Pancreas (tissue), 10 donors: ENCODE measurements at regions not wholly inside any gene's neighbourhood (a gene's known extent, or its start where the extent isn't known, plus 50 kb on each side); places are given as distances from the start of the nearest gene placed in this dataset.
"Not testable (repeated sequence)": the region's sequence is repeated elsewhere in the genome, so short reads cannot be mapped to it uniquely, and the experiment has no call there.

Source experiments
- ATAC-seq, 4 donors: fragments of 200-7000 bp; cut with Tn5 transposase; one replicate each; pipeline versions ENCODE4 v1.8.0 to v1.9.1; 2020; ENCODE audit warnings: mild to moderate bottlenecking in 4 of 4, moderate library complexity in 4 of 4
- DNase-seq, 6 donors: peaks; one replicate each; pipeline ENCODE4 v3.0.0-alpha.2; 2020
- FAIRE-seq: peaks from 2 replicates; lab custom pipeline; 2012; peaks lifted over from hg19 to GRCh38; lab: Jason Lieb, UNC
- H3K27ac ChIP-seq, 4 donors: fragments of 200-600 bp; sonication (generic); 1 replicate in 3 of 4; 2 replicates in 1 of 4; pipeline versions ENCODE4 v1.5.0 to v1.8.0; 2020
- H3K27me3 ChIP-seq, 4 donors: fragments of 200-600 bp; one replicate each; pipeline ENCODE4 v1.8.0; 2021
- H3K36me3 ChIP-seq, 3 donors: fragments of 200-600 bp; sonication (generic) in 1 of 3; one replicate each; pipeline versions ENCODE4 v1.5.0 to v1.8.0; 2020 to 2021
- H3K4me1 ChIP-seq, 3 donors: fragments of 200-600 bp; one replicate each; pipeline ENCODE4 v1.8.0; 2021
- H3K4me3 ChIP-seq, 4 donors: fragments of 200-600 bp; sonication (generic) in 2 of 4; one replicate each; pipeline versions ENCODE4 v1.5.0 to v1.8.0; 2020 to 2021
- H3K9me3 ChIP-seq, 4 donors: fragments of 200-600 bp; one replicate each; pipeline ENCODE4 v1.8.0; 2021
- WGBS, 2 donors: extraction: QIAGEN DNeasy Blood & Tissue Kit; methylation state at CpG; one replicate each; pipeline ENCODE4 v1.1.7; 2013; 5-methylcytosine and 5-hydroxymethylcytosine counted together
- intact Hi-C, 3 donors: fragments of 100-400 bp; cut with DNase I; formaldehyde crosslinking; loops; one replicate each; pipeline versions ENCODE4 v1.11.1 to v1.14.2; 2022
- TF ChIP-seq, protein P1 (sequence below), 4 donors: fragments of 200-600 bp; sonication (generic) in 3 of 4; IDR thresholded peaks; one replicate each; pipeline versions ENCODE4 v1.5.0 to v1.8.0; 2021; ENCODE audit warnings: antibody characterized with exemption in 4 of 4
- donor health status: healthy with polysubstance abuse.
- donor health status: DM: no; HTN: no; CAD: no; lungs with moderate emphysema.
- donor health status: DM: no; HTN: no; CAD: no.
- donor health status: control.
- donor health status: control.
- donor health status: Bipolar disorder and iron deficiency.
- donor health status: DM: yes; HTN: yes; CAD: no.
- donor health status: DM: no; HTN: no; CAD: no.
- donor health status: DM: no; HTN: no; CAD: no.
- donor health status: DM: yes; HTN: yes; CAD: no.

- Histone ChIP-seq H3K27me3 (no peaks in the 10 kb centered on the region), H3K36me3 (no peaks in the 10 kb centered on the region), H3K4me1 (no peaks in the 10 kb centered on the region), H3K27ac (no peak overlapping the region), H3K4me3 (no peak overlapping the region), H3K9me3 (no peaks in the 10 kb centered on the region)
- ATAC-seq = no peak
- FAIRE-seq = no peak
- WGBS, 2 donors = 59 to 60% methylated on average over 2 of the region's 2 CpGs
- DNase-seq = no peak
- TF ChIP-seq, protein P1, sequence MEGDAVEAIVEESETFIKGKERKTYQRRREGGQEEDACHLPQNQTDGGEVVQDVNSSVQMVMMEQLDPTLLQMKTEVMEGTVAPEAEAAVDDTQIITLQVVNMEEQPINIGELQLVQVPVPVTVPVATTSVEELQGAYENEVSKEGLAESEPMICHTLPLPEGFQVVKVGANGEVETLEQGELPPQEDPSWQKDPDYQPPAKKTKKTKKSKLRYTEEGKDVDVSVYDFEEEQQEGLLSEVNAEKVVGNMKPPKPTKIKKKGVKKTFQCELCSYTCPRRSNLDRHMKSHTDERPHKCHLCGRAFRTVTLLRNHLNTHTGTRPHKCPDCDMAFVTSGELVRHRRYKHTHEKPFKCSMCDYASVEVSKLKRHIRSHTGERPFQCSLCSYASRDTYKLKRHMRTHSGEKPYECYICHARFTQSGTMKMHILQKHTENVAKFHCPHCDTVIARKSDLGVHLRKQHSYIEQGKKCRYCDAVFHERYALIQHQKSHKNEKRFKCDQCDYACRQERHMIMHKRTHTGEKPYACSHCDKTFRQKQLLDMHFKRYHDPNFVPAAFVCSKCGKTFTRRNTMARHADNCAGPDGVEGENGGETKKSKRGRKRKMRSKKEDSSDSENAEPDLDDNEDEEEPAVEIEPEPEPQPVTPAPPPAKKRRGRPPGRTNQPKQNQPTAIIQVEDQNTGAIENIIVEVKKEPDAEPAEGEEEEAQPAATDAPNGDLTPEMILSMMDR (IDR thresholded peaks at IDR 0.05) = no peak
- intact Hi-C loops = no loop called here
These were observed 694.8 kb upstream of the NR2F2 start for GRCh38 chr15:95635666-95636065.

DNA sequence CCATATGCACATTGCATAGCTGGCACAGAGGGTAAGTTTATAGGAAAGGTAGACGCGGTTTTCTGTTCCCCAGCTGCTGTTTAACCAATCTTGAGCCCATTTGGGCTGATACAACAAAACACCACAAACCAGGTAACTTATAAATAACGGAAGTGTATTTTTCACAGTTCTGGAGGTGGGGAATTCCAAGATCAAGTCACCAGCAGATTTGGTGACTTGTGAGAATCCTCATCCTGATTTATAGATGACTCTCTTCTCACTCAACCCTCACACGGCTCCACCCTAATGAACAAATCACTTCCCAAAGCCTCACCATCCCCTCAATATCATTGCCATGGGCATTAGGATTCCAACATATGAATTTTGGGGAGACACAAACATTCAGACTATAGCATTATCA is 694.4 kb upstream of the NR2F2 start:
- intact Hi-C loops = no loop called here
- no peaks in the 10 kb centered on the region for H3K9me3 ChIP-seq
- WGBS, 2 donors = 65 to 74% methylated on average over 4 of the region's 4 CpGs
- H3K4me1 ChIP-seq = no peaks in the 10 kb centered on the region
- H3K4me3 ChIP-seq = no peak overlapping the region
- no peak overlapping the region for H3K27ac ChIP-seq
- ATAC-seq (no peak), DNase-seq (no peak), FAIRE-seq (no peak)
- H3K27me3 ChIP-seq = no peaks in the 10 kb centered on the region
- TF ChIP-seq, protein P1 (IDR thresholded peaks at IDR 0.05) = no peak
- H3K36me3 ChIP-seq = no peaks in the 10 kb centered on the region

GRCh38 chr15:95637234-95637633 is 693.3 kb upstream of the NR2F2 start:
- H3K9me3 ChIP-seq, H3K4me3 ChIP-seq, H3K4me1 ChIP-seq, DNase-seq, H3K27me3 ChIP-seq, H3K36me3 ChIP-seq, FAIRE-seq, H3K27ac ChIP-seq, ATAC-seq, intact Hi-C loops: not testable (repeated sequence)
- 77 to 88% methylated on average over 3 of the region's 3 CpGs for WGBS, 2 donors

- Histone ChIP-seq H3K4me3 (no peak overlapping the region), H3K4me1 (no peaks in the 10 kb centered on the region), H3K9me3 (no peaks in the 10 kb centered on the region), H3K27me3 (no peaks in the 10 kb centered on the region), H3K27ac (no peak overlapping the region), H3K36me3 (no peaks in the 10 kb centered on the region)
- no peak for FAIRE-seq
- TF ChIP-seq, protein P1 (IDR thresholded peaks at IDR 0.05) = no peak
- no peak for ATAC-seq
- intact Hi-C loops = no loop called here
- DNase-seq = no peak
- WGBS, 2 donors = 78 to 92% methylated on average over 4 of the region's 4 CpGs
These were observed 691.3 kb upstream of the NR2F2 start for GRCh38 chr15:95639208-95639607.

GRCh38 chr15:95644100-95644875 is 686.2 kb upstream of the NR2F2 start:
- no peaks in the 10 kb centered on the region for H3K36me3 ChIP-seq
- DNase-seq (no peak), FAIRE-seq (no peak), ATAC-seq (no peak)
- intact Hi-C loops = no loop called here
- H3K4me3 ChIP-seq = no peak overlapping the region
- WGBS, 2 donors = 47 to 54% methylated on average over 5 of the region's 5 CpGs
- no peak overlapping the region for H3K27ac ChIP-seq
- no peaks in the 10 kb centered on the region for H3K27me3 ChIP-seq
- no peaks in the 10 kb centered on the region for H3K4me1 ChIP-seq
- H3K9me3 ChIP-seq = no peaks in the 10 kb centered on the region
- TF ChIP-seq, protein P1 (IDR thresholded peaks at IDR 0.05) = no peak
